HepG2 (cell line): ENCODE measurements at regions not wholly inside any gene's neighbourhood (a gene's known extent, or its start where the extent isn't known, plus 50 kb on each side); places are given as distances from the start of the nearest gene placed in this dataset.
A peak's percentile ranks its signal among the peaks of the same experiment; 100 is the strongest.

Source experiments
- CEBPG ChIP-seq: IDR thresholded peaks from 2 replicates; pipeline ENCODE4 v1.6.1; 2016
- JUND ChIP-seq: sonication (generic); formaldehyde crosslinking; IDR thresholded peaks from 2 replicates; pipeline ENCODE4 v1.8.0; 2022; ENCODE audit warnings: mild to moderate bottlenecking, missing genetic modification reagents
- MATR3 ChIP-seq: sonication (generic); formaldehyde crosslinking; IDR thresholded peaks from 2 replicates; pipeline ENCODE4 v1.4.0; 2020; ENCODE audit warnings: missing genetic modification reagents
- MIXL1 ChIP-seq: IDR thresholded peaks from 2 replicates; pipeline ENCODE4 v1.6.1; 2016
- SP2 ChIP-seq: sonication (generic); formaldehyde crosslinking; IDR thresholded peaks from 2 replicates; pipeline ENCODE4 v1.5.1; 2020; ENCODE audit warnings: mild to moderate bottlenecking, missing genetic modification reagents
- TBX3 ChIP-seq: fragments of 450-650 bp; IDR thresholded peaks from 2 replicates; pipeline ENCODE4 v1.6.1; 2017; ENCODE audit warnings: antibody characterized with exemption, mild to moderate bottlenecking, inconsistent platforms, borderline replicate concordance
- ZFP36L1 ChIP-seq: sonication (generic); formaldehyde crosslinking; IDR thresholded peaks from 2 replicates; pipeline ENCODE4 v1.8.0; 2022; ENCODE audit warnings: mild to moderate bottlenecking, missing genetic modification reagents, moderate library complexity
- ZMYM2 ChIP-seq: sonication (generic); formaldehyde crosslinking; IDR thresholded peaks from 2 replicates; pipeline ENCODE4 v1.8.0; 2022; ENCODE audit warnings: mild to moderate bottlenecking, missing genetic modification reagents
- TF ChIP-seq, protein P1 (sequence below): sonication (generic); formaldehyde crosslinking; conservative IDR thresholded peaks from 2 replicates; pipeline ENCODE4 v1.4.0; 2020; ENCODE audit warnings: missing genetic modification reagents
- TF ChIP-seq, protein P2 (sequence below): sonication (generic); formaldehyde crosslinking; conservative IDR thresholded peaks from 2 replicates; pipeline ENCODE4 v1.4.0; 2020; ENCODE audit warnings: missing genetic modification reagents
- TF ChIP-seq, protein P3 (sequence below): sonication (generic); formaldehyde crosslinking; IDR thresholded peaks from 2 replicates; pipeline ENCODE4 v1.5.1; 2020; ENCODE audit warnings: mild to moderate bottlenecking, missing genetic modification reagents, borderline replicate concordance
- TF ChIP-seq, protein P4 (sequence below): sonication (generic); formaldehyde crosslinking; IDR thresholded peaks from 2 replicates; pipeline ENCODE4 v1.4.0; 2020; ENCODE audit warnings: missing genetic modification reagents
- TF ChIP-seq, protein P5 (sequence below): sonication (generic); formaldehyde crosslinking; IDR thresholded peaks from 2 replicates; pipeline ENCODE4 v1.5.0; 2020; ENCODE audit warnings: missing genetic modification reagents
- TF ChIP-seq, protein P6 (sequence below): sonication (generic); formaldehyde crosslinking; IDR thresholded peaks from 2 replicates; pipeline ENCODE4 v1.5.0; 2020; ENCODE audit warnings: mild to moderate bottlenecking, missing genetic modification reagents

DNA sequence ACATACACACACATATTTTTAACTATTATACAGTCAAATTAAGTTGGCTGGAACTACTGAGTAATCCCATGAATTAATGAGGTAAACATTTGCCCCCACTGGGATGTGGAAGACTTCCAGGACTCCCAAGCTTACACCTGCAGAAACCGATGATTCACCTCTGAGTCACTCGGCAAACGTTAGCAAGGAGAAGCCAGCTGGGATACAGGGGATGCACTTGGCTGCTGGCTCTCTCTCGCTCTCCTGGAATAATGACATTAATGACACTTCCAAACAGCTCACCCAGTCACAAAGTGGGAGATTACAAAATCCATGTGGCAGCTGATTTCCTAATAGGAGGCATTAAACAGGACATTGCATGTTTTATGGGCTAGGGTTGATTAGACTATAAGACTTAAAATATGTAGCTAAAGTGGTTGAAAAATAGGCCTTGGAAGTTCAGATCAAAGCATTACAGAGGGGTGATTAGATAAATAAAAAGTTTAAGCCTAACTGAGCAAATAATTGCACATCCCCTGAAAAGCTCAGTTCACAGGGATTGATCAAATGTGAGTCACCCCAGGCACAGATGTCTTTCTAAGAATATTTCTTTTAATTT, 500.9 kb downstream of the SOX2 start (continued):
- TF ChIP-seq, protein P1, sequence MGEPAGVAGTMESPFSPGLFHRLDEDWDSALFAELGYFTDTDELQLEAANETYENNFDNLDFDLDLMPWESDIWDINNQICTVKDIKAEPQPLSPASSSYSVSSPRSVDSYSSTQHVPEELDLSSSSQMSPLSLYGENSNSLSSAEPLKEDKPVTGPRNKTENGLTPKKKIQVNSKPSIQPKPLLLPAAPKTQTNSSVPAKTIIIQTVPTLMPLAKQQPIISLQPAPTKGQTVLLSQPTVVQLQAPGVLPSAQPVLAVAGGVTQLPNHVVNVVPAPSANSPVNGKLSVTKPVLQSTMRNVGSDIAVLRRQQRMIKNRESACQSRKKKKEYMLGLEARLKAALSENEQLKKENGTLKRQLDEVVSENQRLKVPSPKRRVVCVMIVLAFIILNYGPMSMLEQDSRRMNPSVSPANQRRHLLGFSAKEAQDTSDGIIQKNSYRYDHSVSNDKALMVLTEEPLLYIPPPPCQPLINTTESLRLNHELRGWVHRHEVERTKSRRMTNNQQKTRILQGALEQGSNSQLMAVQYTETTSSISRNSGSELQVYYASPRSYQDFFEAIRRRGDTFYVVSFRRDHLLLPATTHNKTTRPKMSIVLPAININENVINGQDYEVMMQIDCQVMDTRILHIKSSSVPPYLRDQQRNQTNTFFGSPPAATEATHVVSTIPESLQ: no peak
- no peak for TF ChIP-seq ZMYM2 (CRISPR knock-in tag)
- TF ChIP-seq, protein P2, sequence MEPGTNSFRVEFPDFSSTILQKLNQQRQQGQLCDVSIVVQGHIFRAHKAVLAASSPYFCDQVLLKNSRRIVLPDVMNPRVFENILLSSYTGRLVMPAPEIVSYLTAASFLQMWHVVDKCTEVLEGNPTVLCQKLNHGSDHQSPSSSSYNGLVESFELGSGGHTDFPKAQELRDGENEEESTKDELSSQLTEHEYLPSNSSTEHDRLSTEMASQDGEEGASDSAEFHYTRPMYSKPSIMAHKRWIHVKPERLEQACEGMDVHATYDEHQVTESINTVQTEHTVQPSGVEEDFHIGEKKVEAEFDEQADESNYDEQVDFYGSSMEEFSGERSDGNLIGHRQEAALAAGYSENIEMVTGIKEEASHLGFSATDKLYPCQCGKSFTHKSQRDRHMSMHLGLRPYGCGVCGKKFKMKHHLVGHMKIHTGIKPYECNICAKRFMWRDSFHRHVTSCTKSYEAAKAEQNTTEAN: 0 out of 2 replicates have a peak, but pooled peaks have one; percentile 48
- peak; percentile 92; the same call in 1 of the 2 replicates for TF ChIP-seq JUND (CRISPR knock-in tag)
- TF ChIP-seq SP2 (CRISPR knock-in tag): no peak
- peak; percentile 75; the same call in 1 of the 2 replicates for TF ChIP-seq MIXL1 (CRISPR knock-in tag)
- peak; percentile 96 for TF ChIP-seq TBX3
- TF ChIP-seq, protein P3, sequence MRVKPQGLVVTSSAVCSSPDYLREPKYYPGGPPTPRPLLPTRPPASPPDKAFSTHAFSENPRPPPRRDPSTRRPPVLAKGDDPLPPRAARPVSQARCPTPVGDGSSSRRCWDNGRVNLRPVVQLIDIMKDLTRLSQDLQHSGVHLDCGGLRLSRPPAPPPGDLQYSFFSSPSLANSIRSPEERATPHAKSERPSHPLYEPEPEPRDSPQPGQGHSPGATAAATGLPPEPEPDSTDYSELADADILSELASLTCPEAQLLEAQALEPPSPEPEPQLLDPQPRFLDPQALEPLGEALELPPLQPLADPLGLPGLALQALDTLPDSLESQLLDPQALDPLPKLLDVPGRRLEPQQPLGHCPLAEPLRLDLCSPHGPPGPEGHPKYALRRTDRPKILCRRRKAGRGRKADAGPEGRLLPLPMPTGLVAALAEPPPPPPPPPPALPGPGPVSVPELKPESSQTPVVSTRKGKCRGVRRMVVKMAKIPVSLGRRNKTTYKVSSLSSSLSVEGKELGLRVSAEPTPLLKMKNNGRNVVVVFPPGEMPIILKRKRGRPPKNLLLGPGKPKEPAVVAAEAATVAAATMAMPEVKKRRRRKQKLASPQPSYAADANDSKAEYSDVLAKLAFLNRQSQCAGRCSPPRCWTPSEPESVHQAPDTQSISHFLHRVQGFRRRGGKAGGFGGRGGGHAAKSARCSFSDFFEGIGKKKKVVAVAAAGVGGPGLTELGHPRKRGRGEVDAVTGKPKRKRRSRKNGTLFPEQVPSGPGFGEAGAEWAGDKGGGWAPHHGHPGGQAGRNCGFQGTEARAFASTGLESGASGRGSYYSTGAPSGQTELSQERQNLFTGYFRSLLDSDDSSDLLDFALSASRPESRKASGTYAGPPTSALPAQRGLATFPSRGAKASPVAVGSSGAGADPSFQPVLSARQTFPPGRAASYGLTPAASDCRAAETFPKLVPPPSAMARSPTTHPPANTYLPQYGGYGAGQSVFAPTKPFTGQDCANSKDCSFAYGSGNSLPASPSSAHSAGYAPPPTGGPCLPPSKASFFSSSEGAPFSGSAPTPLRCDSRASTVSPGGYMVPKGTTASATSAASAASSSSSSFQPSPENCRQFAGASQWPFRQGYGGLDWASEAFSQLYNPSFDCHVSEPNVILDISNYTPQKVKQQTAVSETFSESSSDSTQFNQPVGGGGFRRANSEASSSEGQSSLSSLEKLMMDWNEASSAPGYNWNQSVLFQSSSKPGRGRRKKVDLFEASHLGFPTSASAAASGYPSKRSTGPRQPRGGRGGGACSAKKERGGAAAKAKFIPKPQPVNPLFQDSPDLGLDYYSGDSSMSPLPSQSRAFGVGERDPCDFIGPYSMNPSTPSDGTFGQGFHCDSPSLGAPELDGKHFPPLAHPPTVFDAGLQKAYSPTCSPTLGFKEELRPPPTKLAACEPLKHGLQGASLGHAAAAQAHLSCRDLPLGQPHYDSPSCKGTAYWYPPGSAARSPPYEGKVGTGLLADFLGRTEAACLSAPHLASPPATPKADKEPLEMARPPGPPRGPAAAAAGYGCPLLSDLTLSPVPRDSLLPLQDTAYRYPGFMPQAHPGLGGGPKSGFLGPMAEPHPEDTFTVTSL: peak; percentile 93
- peak; percentile 80 for TF ChIP-seq CEBPG (CRISPR knock-in tag)
- TF ChIP-seq, protein P4, sequence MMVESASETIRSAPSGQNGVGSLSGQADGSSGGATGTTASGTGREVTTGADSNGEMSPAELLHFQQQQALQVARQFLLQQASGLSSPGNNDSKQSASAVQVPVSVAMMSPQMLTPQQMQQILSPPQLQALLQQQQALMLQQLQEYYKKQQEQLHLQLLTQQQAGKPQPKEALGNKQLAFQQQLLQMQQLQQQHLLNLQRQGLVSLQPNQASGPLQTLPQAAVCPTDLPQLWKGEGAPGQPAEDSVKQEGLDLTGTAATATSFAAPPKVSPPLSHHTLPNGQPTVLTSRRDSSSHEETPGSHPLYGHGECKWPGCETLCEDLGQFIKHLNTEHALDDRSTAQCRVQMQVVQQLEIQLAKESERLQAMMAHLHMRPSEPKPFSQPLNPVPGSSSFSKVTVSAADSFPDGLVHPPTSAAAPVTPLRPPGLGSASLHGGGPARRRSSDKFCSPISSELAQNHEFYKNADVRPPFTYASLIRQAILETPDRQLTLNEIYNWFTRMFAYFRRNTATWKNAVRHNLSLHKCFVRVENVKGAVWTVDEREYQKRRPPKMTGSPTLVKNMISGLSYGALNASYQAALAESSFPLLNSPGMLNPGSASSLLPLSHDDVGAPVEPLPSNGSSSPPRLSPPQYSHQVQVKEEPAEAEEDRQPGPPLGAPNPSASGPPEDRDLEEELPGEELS (CRISPR knock-in tag): peak; percentile 84
- TF ChIP-seq, protein P5, sequence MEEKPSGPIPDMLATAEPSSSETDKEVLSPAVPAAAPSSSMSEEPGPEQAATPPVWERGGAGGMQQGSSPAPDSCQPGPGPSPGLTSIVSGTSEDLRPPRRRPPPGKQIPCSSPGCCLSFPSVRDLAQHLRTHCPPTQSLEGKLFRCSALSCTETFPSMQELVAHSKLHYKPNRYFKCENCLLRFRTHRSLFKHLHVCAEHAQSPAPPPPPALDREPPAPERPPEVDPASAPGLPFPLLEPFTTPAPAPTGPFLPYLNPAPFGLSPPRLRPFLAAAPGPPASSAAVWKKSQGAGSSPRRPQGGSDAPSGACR (CRISPR knock-in tag): no peak
- TF ChIP-seq, protein P6, sequence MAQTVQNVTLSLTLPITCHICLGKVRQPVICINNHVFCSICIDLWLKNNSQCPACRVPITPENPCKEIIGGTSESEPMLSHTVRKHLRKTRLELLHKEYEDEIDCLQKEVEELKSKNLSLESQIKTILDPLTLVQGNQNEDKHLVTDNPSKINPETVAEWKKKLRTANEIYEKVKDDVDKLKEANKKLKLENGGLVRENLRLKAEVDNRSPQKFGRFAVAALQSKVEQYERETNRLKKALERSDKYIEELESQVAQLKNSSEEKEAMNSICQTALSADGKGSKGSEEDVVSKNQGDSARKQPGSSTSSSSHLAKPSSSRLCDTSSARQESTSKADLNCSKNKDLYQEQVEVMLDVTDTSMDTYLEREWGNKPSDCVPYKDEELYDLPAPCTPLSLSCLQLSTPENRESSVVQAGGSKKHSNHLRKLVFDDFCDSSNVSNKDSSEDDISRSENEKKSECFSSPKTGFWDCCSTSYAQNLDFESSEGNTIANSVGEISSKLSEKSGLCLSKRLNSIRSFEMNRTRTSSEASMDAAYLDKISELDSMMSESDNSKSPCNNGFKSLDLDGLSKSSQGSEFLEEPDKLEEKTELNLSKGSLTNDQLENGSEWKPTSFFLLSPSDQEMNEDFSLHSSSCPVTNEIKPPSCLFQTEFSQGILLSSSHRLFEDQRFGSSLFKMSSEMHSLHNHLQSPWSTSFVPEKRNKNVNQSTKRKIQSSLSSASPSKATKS (CRISPR knock-in tag): no peak
- TF ChIP-seq MATR3 (CRISPR knock-in tag): no peak
- no peak for TF ChIP-seq ZFP36L1
